Right lobe of liver (tissue), 4 donors: ENCODE measurements at regions not wholly inside any gene's neighbourhood (a gene's known extent, or its start where the extent isn't known, plus 50 kb on each side); places are given as distances from the start of the nearest gene placed in this dataset.

Experiments used
- CTCF ChIP-seq, 4 donors: fragments of 200-600 bp in 3 of 4; fragments of 450-650 bp in 1 of 4; IDR thresholded peaks; one replicate each; pipeline versions ENCODE4 v1.5.1 to v1.8.0; 2016 to 2022; ENCODE audit warnings: antibody characterized with exemption in 4 of 4, mild to moderate bottlenecking in 2 of 4
- POLR2A ChIP-seq: fragments of 450-650 bp; IDR thresholded peaks from one replicate; pipeline ENCODE4 v1.6.1; 2017; ENCODE audit warnings: antibody characterized with exemption, mild to moderate bottlenecking
- donor health status: DM: no; HTN: no; CAD: no.
- donor health status: DM: no; HTN: no; CAD: no.
- donor health status: DM: no; HTN: yes; CAD: no.

DNA sequence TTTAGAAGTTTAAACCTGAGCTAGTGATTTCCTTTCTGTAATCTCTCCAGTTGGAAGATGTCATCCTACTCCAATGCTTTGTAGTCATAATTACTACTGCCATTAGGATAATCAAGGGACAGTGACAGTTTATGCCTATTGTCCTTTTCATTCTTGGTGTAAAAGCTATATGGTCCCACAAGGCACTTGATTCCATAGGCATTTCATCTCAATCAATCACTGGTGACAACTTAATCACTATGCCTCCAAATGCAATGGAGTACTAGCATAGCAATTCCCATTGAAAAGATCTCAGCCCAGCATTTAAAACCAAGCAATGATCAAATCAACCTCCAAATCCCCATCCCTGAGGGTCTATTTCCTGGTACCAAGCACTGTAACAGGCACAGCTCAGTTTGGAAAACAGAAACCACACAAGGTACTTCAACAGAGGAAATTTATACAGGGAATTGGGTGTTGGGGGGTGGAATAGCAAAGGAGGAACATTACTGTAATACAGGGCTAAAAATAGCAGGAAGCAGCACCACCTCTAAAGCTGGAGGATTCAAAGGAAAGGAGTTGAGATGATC lies 51.0 kb downstream of the FHIP2A start:
- TF ChIP-seq CTCF (IDR thresholded peaks at IDR 0.05) (no peak), POLR2A (no peak)
